ENCODE measurements at regions not wholly inside any gene's neighbourhood (a gene's known extent, or its start where the extent isn't known, plus 50 kb on each side); places are given as distances from the start of the nearest gene placed in this dataset.

- no peak for TF ChIP-seq CTCF (optimal IDR thresholded peaks at IDR 0.05 in 1 of 3, IDR thresholded peaks at IDR 0.05 in 1 of 3, conservative IDR thresholded peaks at IDR 0.05 in 1 of 3; ENCODE audit: extremely low read depth in 1 of 3, insufficient read depth in 2 of 3, low read length in 3 of 3)
- no peak for TF ChIP-seq EZH2 (IDR thresholded peaks at IDR 0.05; ENCODE audit: low read length)
Observed at GRCh38 chr3:30449290-30449632, 157.1 kb upstream of the TGFBR2 start.
